MM.1S (cell line): ENCODE measurements at regions not wholly inside any gene's neighbourhood (a gene's known extent, or its start where the extent isn't known, plus 50 kb on each side); places are given as distances from the start of the nearest gene placed in this dataset.

ENCODE experiments used
- EZH2 ChIP-seq: fragments of 300-600 bp; sonication (generic); optimal IDR thresholded peaks from 2 replicates; pipeline ENCODE3; 2017; ENCODE audit warnings: low read depth, mild to moderate bottlenecking, antibody characterized with exemption, low read length, mixed read lengths
- EZH2phosphoT487 ChIP-seq: fragments of 300-600 bp; sonication (generic); IDR thresholded peaks from 2 replicates; pipeline ENCODE4 v1.6.1; 2018; ENCODE audit warnings: antibody characterized with exemption, low read length
- TF ChIP-seq, protein P1 (sequence below): fragments of 300-600 bp; sonication (generic); IDR thresholded peaks from 2 replicates; pipeline ENCODE4 v1.5.1; 2016; ENCODE audit warnings: antibody characterized with exemption, low read length, mixed read lengths

- TF ChIP-seq, protein P1, sequence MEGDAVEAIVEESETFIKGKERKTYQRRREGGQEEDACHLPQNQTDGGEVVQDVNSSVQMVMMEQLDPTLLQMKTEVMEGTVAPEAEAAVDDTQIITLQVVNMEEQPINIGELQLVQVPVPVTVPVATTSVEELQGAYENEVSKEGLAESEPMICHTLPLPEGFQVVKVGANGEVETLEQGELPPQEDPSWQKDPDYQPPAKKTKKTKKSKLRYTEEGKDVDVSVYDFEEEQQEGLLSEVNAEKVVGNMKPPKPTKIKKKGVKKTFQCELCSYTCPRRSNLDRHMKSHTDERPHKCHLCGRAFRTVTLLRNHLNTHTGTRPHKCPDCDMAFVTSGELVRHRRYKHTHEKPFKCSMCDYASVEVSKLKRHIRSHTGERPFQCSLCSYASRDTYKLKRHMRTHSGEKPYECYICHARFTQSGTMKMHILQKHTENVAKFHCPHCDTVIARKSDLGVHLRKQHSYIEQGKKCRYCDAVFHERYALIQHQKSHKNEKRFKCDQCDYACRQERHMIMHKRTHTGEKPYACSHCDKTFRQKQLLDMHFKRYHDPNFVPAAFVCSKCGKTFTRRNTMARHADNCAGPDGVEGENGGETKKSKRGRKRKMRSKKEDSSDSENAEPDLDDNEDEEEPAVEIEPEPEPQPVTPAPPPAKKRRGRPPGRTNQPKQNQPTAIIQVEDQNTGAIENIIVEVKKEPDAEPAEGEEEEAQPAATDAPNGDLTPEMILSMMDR: no peak
- TF ChIP-seq EZH2 (no peak), EZH2phosphoT487 (no peak)
Observed at GRCh38 chr20:63058696-63059335, 52.1 kb upstream of the BHLHE23 start.
